ENCODE measurements at regions not wholly inside any gene's neighbourhood (a gene's known extent, or its start where the extent isn't known, plus 50 kb on each side); places are given as distances from the start of the nearest gene placed in this dataset.
"Not testable (repeated sequence)": the region's sequence is repeated elsewhere in the genome, so short reads cannot be mapped to it uniquely, and the experiment has no call there.

DNA sequence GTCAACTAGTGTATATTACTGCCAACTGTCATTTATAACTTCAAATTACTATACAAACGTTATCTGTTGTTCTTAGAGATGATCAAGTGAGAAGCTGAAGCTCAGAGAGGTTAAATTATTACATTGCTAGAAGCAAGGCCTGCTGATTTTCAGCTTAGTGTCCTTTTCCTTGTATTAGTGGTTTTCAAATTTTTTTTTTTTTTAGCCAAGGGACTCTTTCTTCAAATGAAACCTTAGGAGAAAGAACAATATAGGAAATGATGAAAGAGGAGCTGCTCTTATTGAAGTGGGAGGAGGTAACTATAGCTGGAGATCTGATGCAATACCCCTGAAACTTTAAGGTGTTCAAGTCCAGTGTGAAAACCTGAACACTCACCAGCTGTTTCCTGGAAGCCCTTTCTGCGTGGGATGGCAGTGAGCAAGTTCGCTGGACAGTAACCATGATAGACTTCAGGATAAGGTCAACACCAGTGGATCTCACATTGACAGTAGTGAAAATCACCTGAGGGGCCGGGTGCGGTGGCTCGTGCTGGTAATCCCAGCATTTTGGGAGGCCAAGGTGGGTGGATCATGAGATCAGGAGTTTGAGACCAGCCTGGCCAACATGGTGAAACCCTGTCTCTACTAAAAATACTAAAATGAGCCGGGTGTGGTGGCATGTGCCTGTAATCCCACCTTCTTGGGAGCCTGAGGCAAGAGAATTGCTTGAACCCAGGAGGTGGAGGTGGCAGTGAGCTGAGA is 376.2 kb downstream of the EDEM1 start:
- DNase-seq, result no peak

DNA sequence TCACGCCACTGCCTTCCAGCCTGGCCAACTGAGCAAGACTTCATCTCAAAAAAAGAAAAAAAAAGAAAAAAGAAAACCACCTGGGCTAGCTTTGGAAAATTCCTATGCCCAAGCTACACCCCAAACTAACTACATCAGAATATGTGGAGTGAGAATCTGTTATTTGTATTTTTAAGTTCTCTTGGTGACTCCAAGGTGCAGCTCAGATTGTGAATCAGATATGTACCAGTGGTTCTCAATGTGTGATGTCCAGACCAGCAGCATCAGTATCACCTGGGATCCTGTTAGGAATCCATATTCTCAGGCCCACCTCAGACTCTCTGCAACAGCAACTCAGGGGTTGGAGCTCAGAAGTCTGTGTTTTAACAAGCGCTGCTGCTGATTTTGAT is 376.8 kb downstream of the EDEM1 start:
- DNase-seq, result no peak

DNA sequence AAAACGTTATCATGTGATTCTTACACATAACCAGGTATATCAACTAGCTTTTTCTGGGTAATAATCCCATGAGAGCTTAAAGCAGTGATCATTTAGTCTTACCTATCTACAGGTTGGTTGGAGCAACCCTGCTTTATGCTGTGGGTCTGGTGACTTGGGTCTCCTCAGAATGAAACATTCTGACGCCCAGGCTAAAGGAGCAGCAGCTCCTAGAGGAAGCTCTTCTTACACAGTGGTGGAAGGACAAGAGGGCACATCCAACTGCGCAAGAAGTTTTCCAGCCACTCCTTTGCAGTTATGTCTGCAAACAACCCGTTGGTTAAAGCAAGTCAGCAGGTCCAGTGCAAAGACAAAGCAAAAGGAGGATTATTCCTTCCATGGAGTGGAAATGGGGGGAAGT is 377.5 kb downstream of the EDEM1 start:
- DNase-seq, result no peak

DNA sequence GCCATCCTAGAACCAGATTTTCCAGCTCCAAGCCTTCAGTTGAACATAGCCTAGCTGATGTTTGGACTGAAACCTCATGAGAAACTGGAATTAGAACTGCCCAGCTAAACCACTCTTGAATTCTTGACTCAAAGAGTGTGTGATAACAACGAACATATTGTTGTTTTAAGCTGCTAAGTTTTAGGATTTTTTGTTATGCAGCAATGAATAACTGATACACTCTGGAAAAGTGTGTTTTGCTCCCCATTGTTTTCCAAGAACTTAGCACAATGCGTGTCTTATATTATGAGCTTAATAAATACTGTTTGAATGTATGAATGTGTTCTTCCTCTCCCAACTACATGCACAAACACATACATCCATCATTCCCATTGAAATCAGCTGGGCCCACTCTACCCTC is 379.6 kb downstream of the EDEM1 start:
- DNase-seq, result no peak

DNA sequence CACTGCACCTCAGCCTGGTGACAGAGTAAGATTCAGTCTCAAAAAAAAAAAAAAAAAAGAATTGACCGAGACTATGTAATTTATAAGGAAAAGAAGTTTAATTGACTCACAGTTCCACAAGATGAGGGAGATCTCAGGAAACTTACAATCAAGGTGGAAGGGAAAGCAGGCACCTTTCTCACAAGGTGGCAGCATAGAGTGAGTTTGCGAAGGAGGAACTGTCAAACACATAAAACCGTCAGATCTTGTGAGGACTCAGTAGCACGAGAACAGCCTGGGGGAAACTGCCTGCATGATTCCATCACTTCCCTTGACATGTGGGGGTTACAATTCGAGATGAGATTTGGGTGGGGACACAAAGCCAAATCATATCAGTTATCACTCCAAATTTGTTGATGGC is 380.9 kb downstream of the EDEM1 start:
- no peak for DNase-seq

DNA sequence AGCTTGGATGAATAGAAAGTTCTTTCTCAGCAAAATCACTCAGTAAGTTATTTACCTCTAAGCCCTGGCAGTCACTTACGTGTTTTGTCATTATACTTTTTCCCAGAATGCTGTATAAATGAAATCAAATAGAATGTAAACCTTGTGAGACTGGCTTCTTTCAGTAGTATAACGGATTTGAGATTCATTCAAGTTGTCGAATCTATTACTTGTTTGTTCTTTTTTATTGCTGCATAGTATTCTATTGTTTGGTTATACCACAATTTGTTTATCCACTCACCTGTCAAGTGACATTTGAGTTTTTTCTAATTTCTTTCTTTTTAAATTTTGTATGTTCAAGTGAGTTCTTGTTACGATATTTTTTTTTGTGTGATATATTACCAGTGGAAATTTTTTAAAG is 381.6 kb downstream of the EDEM1 start:
- no peak for DNase-seq

DNA sequence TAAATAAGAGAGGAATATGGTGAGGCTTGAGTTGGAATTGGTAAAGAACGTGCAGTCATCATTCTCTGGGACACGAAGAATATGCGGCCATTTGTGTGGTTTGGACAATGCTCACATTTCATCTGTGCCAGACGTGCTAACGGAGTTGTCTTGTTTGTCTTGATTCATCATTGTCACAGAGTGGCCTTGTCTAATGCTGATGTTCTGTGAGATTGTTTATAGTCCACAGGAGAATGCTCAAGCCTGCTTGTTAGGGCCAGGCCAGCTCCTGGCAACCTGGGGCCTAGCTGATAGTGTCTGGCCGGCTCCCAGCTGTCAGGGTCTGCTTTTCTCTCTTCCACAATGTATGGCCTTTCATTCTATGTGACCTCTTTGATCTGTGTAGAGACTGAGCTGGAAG is 384.7 kb downstream of the EDEM1 start:
- peak; percentile 55 for DNase-seq

DNA sequence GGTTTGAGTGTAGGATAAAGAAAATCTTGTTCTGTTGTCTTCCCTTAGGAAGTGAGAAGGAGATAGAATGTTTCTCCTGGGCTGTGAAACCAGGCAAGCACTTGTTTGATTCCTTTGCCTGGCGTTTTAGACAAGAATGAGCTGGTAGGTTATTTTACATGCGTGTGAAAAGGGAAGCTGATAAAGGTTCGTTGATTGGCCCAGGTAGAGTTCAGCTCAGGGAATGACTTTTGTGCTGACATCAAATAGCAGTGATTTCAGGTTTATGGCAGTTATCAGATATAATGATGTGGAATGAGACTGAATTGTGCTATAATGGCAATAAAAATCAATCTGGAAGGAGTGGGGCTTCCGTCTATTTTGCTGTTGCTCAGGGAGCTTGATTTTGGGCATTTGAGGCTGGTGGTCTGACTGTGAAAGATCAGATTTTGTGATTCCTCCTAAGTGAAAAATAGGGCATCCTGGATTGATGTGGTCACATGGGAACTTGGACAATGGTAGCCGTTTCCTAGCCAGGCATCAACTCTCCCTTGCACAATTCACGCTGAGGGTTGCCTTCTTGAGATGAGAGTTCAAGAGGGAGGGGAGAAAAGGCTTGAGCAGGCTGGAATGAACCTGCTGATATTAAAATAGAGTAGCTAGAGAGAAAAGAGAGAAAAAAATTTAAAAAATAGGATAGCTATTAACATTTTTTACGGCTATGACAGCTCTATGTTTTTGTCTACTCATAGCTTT is 388.9 kb downstream of the EDEM1 start:
- DNase-seq, result no peak

DNA sequence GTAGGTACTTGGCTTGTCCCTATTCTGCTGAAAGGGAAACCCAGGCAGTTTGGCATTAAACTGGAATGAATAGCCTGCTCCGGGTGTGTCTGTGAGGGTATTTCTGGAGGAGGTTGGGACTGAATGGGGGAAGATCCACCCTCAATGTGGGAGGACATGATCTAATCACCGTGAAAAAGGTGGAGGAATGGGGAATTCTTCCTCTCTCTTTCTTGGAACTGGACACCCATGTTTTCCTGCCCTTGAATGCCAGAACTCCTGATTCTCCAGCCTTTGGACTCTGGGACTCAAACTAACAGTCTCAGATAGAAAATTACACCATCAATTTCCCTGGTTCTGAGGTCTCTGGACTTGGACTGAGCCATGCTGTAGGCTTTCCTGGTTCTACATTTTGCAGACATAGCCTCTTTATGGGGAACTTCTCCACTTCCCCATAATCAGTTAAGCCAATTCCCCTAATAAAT is 391.7 kb downstream of the EDEM1 start:
- no peak for DNase-seq

DNA sequence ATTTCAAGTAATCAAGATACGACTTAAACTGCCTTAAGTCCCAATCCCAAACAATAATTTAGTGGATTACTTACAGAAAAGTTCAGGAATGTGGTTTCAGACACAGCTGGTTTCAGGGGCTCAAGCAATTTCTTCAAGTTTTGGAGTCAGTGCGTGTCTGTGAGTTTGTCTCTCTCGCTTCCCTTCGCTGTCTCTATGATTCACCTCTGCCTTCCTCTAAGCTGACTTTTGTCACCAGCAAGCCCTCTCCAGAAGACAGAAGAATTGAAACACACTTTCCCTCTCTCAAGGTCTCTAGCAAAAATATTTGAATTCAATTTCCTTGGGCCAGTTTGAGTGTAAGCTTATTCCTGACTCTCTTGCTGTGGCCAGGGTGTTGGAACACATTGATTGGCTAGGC is 392.4 kb downstream of the EDEM1 start:
- no peak for DNase-seq

DNA sequence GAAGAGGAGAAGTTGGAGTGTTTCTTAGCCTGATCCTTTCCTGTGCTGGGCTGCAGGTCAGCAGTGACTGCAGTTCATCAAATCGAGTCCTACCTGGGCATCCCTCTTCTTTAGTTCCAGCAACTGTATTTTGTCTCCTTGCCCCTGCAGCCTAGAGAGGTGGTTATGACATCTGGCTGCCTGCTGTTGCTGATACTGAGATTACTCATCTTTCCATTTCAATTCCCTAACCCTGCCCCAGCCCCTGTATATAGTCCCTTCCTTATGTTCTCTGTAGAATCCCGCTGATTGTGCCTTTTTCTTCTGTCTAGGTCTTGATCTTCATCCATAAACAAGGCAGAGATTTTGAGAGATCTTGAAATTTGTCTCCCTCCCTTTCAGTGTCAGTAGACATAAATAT is 393.3 kb downstream of the EDEM1 start:
- no peak for DNase-seq

DNA sequence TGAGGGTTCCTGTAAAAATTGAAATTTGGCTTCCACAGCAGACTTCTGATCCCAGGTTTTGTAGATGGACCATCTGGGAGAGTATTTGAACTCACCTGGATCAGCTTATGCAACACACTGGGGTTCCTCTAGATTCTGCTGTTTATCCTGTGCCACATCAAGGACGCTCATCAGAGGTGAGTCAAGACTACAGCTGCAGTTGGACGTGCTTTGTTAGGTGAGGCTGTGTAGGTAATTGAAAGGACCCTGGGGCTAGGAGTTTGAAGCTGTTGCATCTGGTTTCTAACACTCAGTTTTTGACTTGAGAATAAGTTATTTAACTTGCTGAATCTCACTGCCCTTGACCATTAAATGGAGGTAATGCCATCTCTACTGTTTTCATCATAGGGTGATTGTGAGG is 394.2 kb downstream of the EDEM1 start:
- no peak for DNase-seq

DNA sequence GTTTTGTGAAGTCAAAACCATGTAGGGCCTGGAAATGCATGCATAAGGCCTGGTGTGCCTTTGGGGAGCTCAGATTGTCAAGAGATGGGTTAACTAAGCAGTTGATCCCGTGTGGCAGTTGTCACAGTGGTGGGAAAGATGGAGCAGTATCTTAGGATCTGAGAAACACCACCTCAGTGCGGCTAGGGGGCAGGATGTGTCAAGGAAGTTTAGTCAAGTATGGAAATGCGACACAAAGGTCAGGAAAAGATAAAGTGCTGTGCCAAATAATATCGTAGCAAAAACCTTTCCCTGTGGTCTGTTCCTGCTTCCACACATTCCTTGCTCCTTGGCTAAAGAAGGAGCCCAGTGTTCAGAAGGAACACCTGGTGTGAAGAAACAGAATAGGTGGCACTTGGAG is 396.4 kb downstream of the EDEM1 start:
- no peak for DNase-seq

DNA sequence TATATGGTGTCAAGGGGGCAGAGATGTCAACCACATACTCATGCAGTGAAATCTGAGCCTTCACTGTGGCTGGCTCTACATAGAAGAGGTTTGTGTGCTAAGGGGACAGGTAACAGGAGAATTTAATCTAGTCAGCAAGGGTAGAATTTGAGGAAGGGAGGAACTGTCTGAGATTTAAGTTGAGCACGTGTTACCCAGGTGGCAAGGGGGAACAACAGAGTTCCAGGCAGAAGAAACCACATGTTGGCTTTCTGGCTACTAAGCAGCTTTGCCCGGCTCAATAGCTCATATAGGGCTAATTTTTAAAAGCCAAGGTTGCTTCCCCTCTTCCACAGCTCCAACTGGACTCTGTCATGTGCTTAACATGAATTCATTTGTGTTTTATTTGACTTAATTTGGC is 397.6 kb downstream of the EDEM1 start:
- DNase-seq, result no peak

DNA sequence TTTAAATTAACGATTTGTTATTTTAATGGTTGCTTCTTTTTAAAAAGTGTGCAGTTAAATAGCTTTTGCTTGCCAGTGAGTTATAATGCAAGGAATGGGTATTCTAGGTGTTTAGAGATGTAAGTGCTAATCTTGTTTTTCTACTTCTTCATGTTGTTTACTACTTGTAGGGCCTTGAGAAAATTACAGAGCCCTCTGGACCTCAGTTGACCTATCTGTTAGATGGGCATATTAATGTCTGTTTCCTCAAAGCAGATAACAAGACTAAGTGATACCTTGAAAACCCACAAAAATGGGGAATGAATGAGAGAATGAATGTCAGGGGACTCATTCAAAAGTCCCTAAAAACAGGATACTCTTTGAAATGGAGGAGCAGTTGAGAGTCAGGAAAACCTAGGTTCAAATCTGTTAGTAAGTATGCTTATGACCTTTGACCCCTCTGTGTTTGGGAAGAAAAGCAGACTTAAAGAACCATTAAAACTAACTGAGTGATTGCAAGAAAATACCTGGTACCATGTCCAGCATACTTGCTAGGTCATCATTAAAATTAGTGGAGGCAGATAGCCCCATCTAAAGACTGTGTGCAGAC is 419.5 kb downstream of the EDEM1 start:
- no peak for DNase-seq

DNA sequence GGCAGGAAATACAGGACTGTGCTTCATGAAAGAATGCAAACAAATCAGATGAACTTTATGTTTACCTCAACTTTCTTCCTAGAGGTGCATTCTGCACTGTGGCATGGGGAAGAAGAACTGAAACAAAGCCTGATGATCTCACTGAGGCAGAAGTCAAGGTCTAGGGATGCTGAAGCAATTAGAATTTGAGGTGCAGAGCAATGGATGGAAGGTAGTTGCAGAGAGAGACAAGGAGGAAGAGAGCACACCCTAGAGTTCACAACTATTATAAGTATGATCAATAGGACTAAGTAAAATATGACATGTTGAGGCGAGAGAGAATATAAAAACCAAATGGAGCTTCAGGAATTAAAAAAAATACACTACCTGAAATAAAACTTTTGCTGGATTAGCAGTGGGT is 420.1 kb downstream of the EDEM1 start:
- DNase-seq, result no peak

DNA sequence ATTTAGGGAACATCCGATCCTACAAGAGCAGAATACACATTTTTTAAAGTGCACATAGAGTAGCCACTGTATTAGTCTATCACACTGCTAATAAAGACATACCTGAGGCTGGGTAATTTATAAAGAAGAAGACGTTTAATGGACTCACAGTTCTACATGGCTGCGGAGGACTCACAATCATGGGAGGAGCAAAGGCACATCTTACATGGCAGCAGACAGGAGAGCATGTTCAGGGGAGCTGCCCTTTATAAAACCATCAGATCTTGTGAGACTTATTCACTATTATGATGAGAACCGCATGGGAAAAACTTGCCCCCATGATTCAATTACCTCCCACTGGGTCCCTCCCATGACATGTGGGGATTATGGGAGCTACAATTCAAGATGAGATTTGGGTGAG is 421.5 kb downstream of the EDEM1 start:
- DNase-seq, result not testable (repeated sequence)

DNA sequence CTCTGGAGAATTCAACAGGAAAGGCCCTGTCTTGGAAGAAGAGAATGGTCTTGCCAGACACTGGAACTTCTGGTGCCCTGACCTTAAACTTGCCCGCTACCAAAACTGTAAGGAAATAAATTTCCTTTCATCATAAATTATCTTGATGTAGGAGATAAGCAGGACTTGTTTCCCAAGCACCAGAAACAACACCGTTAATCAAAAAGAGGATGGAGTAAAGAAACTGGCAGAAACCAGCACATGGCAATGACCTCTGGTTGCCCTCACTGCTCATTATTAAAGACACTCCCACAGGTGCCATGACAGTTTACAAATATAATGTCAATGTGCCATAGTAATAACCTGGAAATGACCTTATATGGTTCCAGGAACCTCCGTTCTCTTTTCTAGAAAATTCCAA is 426.1 kb downstream of the EDEM1 start:
- peak; percentile 43 for DNase-seq

DNA sequence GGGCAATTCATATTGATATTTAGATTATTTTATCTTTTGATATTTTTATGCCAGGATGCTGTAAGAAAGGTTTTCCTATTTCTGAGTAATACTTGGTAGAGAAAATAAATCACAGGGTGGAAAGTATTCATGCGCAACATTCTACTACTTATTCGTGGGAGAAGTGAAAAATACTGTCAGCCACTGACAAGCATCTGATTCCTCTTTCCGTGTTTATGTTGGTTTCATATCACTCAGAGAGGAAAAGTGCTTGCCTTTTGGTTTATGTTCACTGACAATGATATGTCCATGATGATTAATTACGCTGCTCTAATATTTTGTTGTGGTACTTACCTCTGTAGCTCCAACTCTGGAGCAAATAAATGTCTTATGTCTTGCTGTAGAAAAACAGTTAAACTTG is 429.4 kb downstream of the EDEM1 start:
- no peak for DNase-seq

DNA sequence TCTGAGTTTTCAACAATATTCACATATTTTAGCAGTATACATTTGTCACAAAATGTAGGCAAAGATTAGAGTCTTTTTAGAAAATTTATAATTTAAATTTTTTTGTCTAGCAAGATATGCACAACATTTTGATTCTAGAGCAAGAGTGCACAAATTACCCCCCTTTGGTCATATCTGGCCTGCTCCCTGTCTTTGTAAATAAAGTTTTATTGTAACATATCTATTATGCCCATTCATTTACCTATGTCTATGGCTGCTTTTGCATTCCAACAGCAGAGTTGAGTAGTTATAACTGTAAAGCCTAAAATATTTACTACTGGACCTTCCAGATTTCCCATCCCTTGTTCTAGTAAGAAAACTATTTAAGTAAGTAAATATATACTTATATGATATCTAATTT is 430.7 kb downstream of the EDEM1 start:
- no peak for DNase-seq

DNA sequence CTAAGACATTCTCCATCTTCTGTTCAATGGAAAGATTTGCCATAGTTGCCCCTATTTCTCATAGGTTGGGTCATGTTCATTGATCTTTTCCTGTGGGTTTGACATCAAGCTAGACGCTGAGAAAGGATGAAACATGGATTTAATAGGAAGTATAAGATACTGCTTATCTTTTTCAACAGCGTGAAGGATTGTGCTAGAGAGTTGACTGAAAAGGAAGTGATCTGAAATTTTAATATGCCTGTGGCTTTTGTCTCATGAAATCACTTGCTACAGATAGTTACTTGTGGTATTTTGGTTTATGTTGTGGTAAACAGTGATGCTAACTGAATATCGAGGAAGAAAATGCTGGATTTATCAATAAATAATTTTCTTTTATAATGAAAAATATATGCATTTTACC is 442.9 kb downstream of the EDEM1 start:
- DNase-seq, result no peak

DNA sequence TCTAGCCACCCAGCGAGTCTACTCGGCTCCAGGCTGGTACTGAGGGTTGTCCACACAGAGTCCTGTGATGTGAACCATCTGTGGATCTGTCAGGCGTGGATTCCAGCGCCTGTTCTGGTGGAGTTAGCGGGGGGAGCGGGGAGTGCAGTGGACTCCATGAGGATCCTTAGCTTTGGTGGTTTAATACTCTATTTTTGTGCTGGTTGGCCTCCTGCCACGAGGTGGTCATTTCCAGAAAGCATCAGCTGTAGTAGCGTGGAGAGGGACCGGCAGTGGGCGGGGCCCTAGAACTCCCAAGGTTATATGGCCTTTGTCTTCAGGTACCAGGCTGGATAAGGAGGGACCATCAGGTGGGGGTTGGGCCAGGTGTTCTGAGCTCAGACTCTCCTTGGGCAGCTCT is 446.5 kb downstream of the EDEM1 start:
- DNase-seq, result no peak

DNA sequence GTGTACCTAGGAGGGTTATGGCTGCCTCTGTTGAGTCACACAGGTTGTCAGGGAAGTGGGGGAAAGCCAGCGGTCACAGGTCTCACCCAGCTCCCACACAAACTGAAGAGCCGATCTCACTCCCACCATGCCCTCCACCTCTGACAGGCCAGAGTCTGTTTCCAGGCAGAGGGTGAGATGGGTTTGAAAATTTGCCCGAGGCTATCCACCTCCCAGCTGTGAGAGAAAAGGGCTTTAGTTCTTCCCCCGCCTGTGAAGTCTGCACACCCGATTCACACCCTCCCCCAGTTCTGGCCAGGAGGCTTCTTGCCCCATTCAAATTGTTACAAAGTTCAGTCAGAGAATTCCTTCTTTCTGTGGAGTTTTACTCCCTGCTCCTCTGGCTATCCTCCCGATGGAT is 446.9 kb downstream of the EDEM1 start:
- DNase-seq, result no peak

DNA sequence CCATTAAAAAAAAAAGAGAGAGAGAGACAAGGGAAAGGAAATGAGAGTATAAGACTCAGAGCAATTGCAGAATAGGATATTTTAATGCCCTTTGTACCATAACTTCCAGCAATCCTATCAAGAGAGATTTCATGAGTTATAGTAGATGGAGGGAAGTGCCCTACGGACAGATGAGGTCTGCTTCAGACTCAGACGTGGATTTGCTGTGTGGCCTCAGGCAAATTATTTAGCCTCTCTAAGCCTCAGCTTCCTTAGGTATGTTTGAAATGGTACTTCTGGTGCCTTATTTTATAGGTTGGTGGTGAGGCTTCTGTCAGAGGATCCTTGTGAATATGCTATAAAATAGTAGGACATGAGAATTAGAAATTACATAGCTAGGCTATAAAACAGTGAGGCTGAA is 448.2 kb downstream of the EDEM1 start:
- no peak for DNase-seq
